Keratinocyte (primary cell): ENCODE measurements at regions not wholly inside any gene's neighbourhood (a gene's known extent, or its start where the extent isn't known, plus 50 kb on each side); places are given as distances from the start of the nearest gene placed in this dataset.

Experiments used
- DNase-seq: peaks from one replicate; pipeline ENCODE4 v3.0.0-alpha.2; 2011; ENCODE audit warnings: low read depth, missing footprints, low spot score
- FAIRE-seq: peaks from 2 replicates; lab custom pipeline; 2011; peaks lifted over from hg19 to GRCh38; lab: Jason Lieb, UNC
- H2AFZ ChIP-seq: 2 replicates; pipeline ENCODE4 v1.6.0; 2012; ENCODE audit warnings: low read length, control low read depth, inconsistent platforms; ENCODE audit not compliant: control insufficient read depth
- H3K27ac ChIP-seq: 2 replicates; pipeline ENCODE4 v1.5.1; 2011; ENCODE audit warnings: low read length; ENCODE audit not compliant: control insufficient read depth, insufficient read depth
- H3K27me3 ChIP-seq: 3 replicates; pipeline ENCODE4 v1.6.0; 2011; ENCODE audit warnings: low read length; ENCODE audit not compliant: control insufficient read depth, insufficient read depth; ENCODE audit errors: extremely low read depth
- H3K36me3 ChIP-seq, 2 experiments: 2 replicates in 1 of 2; 3 replicates in 1 of 2; pipeline ENCODE4 v1.5.1; 2011; ENCODE audit warnings: low read length in 2 of 2, mild to moderate bottlenecking in 1 of 2; ENCODE audit not compliant: control insufficient read depth in 2 of 2, insufficient read depth in 2 of 2; ENCODE audit errors: extremely low read depth in 1 of 2
- H3K4me1 ChIP-seq: 3 replicates; pipeline ENCODE4 v1.5.1; 2011; ENCODE audit warnings: low read length; ENCODE audit not compliant: control insufficient read depth, insufficient read depth; ENCODE audit errors: extremely low read depth
- H3K4me2 ChIP-seq: 3 replicates; pipeline ENCODE4 v1.6.0; 2011; ENCODE audit warnings: low read depth, low read length; ENCODE audit not compliant: control insufficient read depth, insufficient read depth; ENCODE audit errors: extremely low read depth
- H3K4me3 ChIP-seq, 3 experiments: fragments of 200-600 bp in 1 of 3; sonication (generic) in 1 of 3; 2 replicates in 2 of 3; 3 replicates in 1 of 3; pipeline ENCODE4 v1.5.1; 2011 to 2016; ENCODE audit warnings: low read length in 3 of 3, mild to moderate bottlenecking in 3 of 3, control low read depth in 2 of 3, inconsistent platforms in 1 of 3, low read depth in 1 of 3, mixed read lengths in 1 of 3, mixed run types in 1 of 3, moderate library complexity in 1 of 3; ENCODE audit not compliant: control insufficient read depth in 2 of 3, insufficient read depth in 2 of 3; ENCODE audit errors: extremely low read depth in 1 of 3
- H3K79me2 ChIP-seq: 2 replicates; pipeline ENCODE4 v1.6.0; 2012; ENCODE audit warnings: low read length; ENCODE audit not compliant: control insufficient read depth, insufficient read depth
- H3K9ac ChIP-seq: 3 replicates; pipeline ENCODE4 v1.6.0; 2011; ENCODE audit warnings: low read length; ENCODE audit not compliant: control insufficient read depth, insufficient read depth; ENCODE audit errors: extremely low read depth
- H3K9me1 ChIP-seq: 3 replicates; pipeline ENCODE4 v1.6.0; 2011; ENCODE audit warnings: low read length; ENCODE audit not compliant: control insufficient read depth, insufficient read depth; ENCODE audit errors: extremely low read depth
- H3K9me3 ChIP-seq: 2 replicates; pipeline ENCODE4 v1.5.1; 2012; ENCODE audit warnings: low read depth, low read length; ENCODE audit not compliant: control insufficient read depth
- H4K20me1 ChIP-seq: 3 replicates; pipeline ENCODE4 v1.6.0; 2011; ENCODE audit warnings: low read length; ENCODE audit not compliant: control insufficient read depth, insufficient read depth; ENCODE audit errors: extremely low read depth
- EZH2 ChIP-seq: IDR thresholded peaks from one replicate; pipeline ENCODE4 v1.6.1; 2012; ENCODE audit warnings: inconsistent platforms, mild to moderate bottlenecking, low read length, moderate library complexity
- dilution Hi-C: fragments of 300-500 bp; cut with MboI; formaldehyde crosslinking; loops from one replicate; pipeline ENCODE4 v1.7.0; 2020; ENCODE audit warnings: low sequenced_read_pairs; ENCODE audit not compliant: extremely low pct_ligation_motif_present
- TF ChIP-seq, protein P1 (sequence below), 3 experiments: IDR thresholded peaks in 1 of 3; conservative IDR thresholded peaks in 1 of 3; optimal IDR thresholded peaks in 1 of 3; 2 replicates in 2 of 3; 3 replicates in 1 of 3; pipeline versions ENCODE3 to v1.5.1; 2011; ENCODE audit warnings: low read length in 3 of 3, mild to moderate bottlenecking in 3 of 3, moderate library complexity in 2 of 3, control low read depth in 1 of 3, inconsistent platforms in 1 of 3; ENCODE audit not compliant: insufficient read depth in 2 of 3; ENCODE audit errors: extremely low read depth in 1 of 3

- Histone ChIP-seq H3K27ac (peak overlapping the region; percentile 75), H3K9me1 (no peaks in the 10 kb centered on the region), H3K9ac (peak overlapping the region; percentile 43), H3K4me1 (peaks cover 21% of the 10 kb centered on the region), H3K9me3 (no peaks in the 10 kb centered on the region), H3K4me2 (peak overlapping the region; percentile 34), H4K20me1 (no peaks in the 10 kb centered on the region), H3K4me3 (no peak overlapping the region), H3K36me3 (no peaks in the 10 kb centered on the region), H3K79me2 (no peaks in the 10 kb centered on the region), H3K27me3 (no peaks in the 10 kb centered on the region), H2AFZ (no peak overlapping the region)
- DNase-seq (peak; percentile 66), FAIRE-seq (peak; percentile 59)
- dilution Hi-C loops: no loop called here
- no peak for TF ChIP-seq EZH2
- TF ChIP-seq, protein P1, sequence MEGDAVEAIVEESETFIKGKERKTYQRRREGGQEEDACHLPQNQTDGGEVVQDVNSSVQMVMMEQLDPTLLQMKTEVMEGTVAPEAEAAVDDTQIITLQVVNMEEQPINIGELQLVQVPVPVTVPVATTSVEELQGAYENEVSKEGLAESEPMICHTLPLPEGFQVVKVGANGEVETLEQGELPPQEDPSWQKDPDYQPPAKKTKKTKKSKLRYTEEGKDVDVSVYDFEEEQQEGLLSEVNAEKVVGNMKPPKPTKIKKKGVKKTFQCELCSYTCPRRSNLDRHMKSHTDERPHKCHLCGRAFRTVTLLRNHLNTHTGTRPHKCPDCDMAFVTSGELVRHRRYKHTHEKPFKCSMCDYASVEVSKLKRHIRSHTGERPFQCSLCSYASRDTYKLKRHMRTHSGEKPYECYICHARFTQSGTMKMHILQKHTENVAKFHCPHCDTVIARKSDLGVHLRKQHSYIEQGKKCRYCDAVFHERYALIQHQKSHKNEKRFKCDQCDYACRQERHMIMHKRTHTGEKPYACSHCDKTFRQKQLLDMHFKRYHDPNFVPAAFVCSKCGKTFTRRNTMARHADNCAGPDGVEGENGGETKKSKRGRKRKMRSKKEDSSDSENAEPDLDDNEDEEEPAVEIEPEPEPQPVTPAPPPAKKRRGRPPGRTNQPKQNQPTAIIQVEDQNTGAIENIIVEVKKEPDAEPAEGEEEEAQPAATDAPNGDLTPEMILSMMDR (optimal IDR thresholded peaks at IDR 0.05 in 1 of 3, IDR thresholded peaks at IDR 0.05 in 1 of 3, conservative IDR thresholded peaks at IDR 0.05 in 1 of 3; ENCODE audit: extremely low read depth in 1 of 3, insufficient read depth in 2 of 3, low read length in 3 of 3): no peak
These were observed 169.0 kb upstream of the PRKCQ start for GRCh38 chr10:6748981-6749635.

GRCh38 chr10:6748029-6748428, 168.0 kb upstream of the PRKCQ start:
- FAIRE-seq (peak; percentile 78), DNase-seq (no peak)
- Histone ChIP-seq H3K27me3 (no peaks in the 10 kb centered on the region), H3K9ac (no peak overlapping the region), H3K9me1 (no peaks in the 10 kb centered on the region), H3K36me3 (no peaks in the 10 kb centered on the region), H3K4me3 (no peak overlapping the region), H3K4me1 (peaks cover 21% of the 10 kb centered on the region), H3K4me2 (peak overlapping the region; percentile 34), H3K9me3 (no peaks in the 10 kb centered on the region), H3K79me2 (no peaks in the 10 kb centered on the region), H3K27ac (peak overlapping the region; percentile 75), H2AFZ (no peak overlapping the region), H4K20me1 (no peaks in the 10 kb centered on the region)
- TF ChIP-seq, protein P1 (optimal IDR thresholded peaks at IDR 0.05 in 1 of 3, IDR thresholded peaks at IDR 0.05 in 1 of 3, conservative IDR thresholded peaks at IDR 0.05 in 1 of 3; ENCODE audit: extremely low read depth in 1 of 3, insufficient read depth in 2 of 3, low read length in 3 of 3): no peak
- TF ChIP-seq EZH2: no peak
- dilution Hi-C loops: no loop called here
